Activated CD8-positive, alpha-beta memory T cell treated with anti-CD3 and anti-CD28 coated beads for 36 hours (primary cell): ENCODE measurements at regions not wholly inside any gene's neighbourhood (a gene's known extent, or its start where the extent isn't known, plus 50 kb on each side); places are given as distances from the start of the nearest gene placed in this dataset.

Source experiments
- CTCF ChIA-PET: fragments of 350-600 bp; sonication (Branson Sonifier 250); formaldehyde crosslinking; loops from one replicate; lab custom pipeline; 2021; ENCODE audit warnings: antibody characterized with exemption; lab: Charles Lee
- POLR2A ChIA-PET: fragments of 350-600 bp; sonication (Branson Sonifier 250); formaldehyde crosslinking; loops from one replicate; lab custom pipeline; 2021; ENCODE audit warnings: antibody characterized with exemption; lab: Charles Lee

DNA sequence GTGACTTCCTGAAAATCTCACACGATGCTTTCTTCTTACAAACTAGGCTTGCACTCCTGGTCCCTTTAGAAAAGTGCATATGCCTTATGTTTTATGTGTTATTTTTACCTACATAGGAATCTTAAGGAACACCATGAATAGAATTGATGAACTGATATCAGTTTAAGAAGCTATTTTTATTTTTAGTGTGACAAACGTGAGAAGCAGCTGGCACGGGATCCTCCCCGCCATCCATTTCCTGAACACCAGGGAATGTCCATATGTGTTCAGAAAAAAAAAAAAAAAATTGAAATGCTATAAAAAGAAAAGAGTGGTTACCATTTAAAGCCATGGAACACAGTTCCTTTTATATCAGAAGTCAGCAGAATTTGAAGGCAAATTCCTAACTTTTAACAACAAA lies 1096.1 kb upstream of the PRKX start:
- POLR2A ChIA-PET: no interaction called here

DNA sequence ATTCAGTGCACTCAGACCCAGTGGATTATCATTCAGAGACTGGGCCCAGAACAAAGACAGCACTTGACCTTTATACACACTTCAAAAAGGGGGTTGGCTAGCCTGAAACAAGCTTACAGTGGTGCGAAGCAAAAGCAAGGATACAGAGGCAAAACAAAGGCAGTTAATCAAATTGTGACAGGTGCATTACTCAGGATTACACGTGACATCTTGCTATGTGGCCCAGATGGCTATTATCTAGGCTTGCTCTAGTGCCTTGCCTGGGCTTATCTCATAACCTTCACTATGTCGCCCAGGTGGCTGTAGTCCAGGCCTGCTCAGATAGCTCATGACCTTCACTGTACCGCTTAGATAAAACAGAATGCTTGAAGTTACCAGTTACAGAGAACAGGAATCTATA lies 1092.1 kb upstream of the PRKX start:
- POLR2A ChIA-PET: no interaction called here

More for the DNA sequence above, 1096.1 kb upstream of the PRKX start:
- CTCF ChIA-PET: no interaction called here

DNA sequence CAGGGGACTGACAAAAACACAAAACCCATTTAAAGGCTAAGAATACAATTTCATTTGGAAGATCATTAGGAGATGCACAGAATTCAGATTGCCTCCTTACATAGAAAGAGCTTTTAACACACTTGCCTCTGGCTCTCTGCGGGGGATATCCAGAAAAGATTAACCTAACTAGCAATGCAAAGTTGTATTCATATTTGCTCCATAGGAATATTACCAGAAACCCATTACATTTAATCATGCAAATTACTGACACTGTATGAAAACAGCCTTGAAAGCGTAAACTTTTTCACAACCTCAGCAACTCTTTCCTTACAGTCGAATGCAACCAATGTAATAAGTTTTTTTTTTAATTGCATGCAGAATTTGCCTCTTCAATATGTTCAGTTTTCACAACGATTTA lies 1087.3 kb upstream of the PRKX start:
- CTCF ChIA-PET: no interaction called here
- POLR2A ChIA-PET: no interaction called here

More for the DNA sequence above, 1092.1 kb upstream of the PRKX start:
- CTCF ChIA-PET: no interaction called here

DNA sequence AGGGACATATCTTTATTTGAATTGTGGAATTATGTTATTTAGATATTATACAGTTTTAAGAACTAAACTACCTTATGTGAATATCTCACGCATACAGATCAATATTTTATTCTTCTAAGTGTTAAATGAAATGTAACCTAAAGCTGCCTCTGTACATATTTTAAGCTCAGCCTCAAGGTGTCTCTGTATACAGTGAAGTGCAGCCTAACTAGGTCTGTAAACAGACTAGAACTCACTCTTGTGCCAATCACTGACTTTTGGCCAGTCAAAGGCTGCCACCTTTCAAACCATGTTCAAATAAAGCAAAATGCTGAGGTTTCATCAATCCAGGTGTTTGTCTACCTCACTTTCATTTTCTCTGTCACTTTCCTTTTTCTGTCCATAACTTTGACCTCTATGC lies 1074.5 kb upstream of the PRKX start:
- CTCF ChIA-PET: no interaction called here

DNA sequence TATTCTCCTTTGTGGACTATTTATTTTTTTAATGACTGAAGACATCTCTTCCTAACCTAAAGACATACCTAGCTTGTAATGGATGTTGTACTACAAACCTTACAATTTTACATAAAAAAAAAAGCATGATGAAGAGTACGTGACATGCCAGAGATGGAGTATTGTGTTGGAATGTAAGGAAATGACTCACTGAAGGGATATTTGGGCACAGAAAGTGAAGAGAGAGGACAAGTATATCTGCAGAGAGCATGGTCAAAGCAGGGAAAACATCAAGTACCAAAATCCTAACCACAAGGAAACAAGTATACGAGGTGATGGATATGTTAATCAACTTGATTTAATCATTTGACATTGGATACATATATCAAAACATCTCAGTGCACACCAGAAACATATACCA lies 1051.4 kb upstream of the PRKX start:
- CTCF ChIA-PET: no interaction called here
- POLR2A ChIA-PET: no interaction called here

More for the DNA sequence above, 1074.5 kb upstream of the PRKX start:
- POLR2A ChIA-PET: no interaction called here

DNA sequence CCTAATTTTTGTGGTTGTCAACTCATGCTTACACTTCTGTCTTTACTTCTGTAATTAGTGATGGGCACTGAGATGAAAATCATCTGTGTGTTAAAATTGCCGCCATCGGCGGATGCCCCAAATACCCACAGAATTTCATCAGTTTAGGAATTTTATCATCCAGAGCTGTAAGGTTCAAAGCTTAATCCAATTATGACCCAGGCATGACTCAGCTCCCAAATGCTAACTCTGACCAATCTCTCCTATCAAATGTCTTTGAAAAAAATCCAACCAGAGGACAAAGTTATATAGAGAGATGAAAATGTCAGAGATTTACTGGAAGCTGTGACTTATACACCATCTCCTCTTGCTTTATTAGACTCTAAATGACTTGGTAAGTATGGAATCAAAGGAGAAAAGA lies 1048.7 kb upstream of the PRKX start:
- CTCF ChIA-PET: no interaction called here
- POLR2A ChIA-PET: no interaction called here

DNA sequence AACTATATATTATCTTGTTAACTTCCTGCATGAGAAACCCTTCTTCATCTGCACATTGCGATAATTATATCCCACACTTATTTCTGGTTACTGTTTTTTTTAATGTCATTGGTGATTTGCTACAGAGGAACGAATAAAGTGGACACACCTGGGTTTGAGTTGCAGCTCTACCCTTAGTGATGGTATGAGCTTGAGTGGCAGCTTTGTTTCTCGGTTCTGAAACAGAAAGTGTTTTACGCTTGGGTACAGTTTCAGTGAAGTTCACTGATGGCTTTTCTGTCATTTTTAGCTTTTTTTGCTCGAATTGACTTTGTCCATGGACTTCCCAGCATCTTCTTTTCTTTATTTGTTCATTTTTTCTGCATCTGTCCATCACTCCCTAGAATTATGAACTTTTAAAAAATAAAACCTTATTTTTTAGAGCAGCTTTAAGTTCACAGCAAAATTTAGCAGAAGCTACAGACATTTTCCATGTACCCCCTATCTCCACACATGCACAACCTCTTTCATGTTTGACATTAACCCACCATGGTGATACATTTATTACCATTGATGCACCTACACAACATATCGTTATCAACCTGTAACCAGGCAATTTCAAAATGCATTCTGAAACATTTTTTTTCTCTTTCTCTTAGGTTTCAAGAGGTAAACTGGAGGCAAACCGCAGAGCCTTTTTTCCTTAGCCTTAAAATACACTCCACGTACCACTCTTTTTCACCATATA lies 1041.6 kb upstream of the PRKX start:
- ChIA-PET POLR2A (no interaction called here), CTCF (no interaction called here)

DNA sequence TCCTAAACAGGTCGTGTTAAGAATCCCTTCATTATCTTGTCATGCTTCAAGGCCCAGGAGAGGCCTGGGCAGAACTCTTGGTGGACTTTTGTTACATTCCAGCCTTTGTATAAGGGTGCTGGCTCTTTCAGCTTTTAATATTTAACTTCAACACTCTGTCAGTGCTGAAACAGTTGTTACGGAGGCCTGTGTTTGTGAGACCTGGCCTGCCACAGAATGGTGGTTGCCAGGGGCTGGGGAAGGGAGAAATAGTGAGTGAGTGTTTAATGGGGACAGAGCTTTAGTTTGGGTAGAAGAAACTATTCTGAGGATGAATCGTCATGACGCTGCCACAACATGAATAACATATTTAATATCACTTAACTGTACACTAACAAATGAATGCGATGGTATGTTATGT lies 1027.6 kb upstream of the PRKX start:
- CTCF ChIA-PET: no interaction called here
- POLR2A ChIA-PET: no interaction called here

DNA sequence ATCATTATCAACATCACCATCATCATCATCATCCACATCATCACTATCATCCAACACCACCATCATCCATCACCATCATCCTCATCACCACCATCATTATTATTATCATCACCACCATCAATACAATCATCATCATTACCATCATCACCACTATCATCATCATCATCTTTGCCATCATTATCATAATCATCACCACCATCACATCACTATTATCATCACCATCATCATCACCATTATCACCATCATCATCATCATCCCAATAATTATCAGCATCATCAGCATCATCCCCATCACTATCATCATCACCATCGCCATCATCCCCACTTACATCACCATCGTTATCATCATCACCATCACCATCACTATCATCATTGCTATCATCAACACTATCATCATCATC lies 1021.9 kb upstream of the PRKX start:
- ChIA-PET CTCF (no interaction called here), POLR2A (no interaction called here)

DNA sequence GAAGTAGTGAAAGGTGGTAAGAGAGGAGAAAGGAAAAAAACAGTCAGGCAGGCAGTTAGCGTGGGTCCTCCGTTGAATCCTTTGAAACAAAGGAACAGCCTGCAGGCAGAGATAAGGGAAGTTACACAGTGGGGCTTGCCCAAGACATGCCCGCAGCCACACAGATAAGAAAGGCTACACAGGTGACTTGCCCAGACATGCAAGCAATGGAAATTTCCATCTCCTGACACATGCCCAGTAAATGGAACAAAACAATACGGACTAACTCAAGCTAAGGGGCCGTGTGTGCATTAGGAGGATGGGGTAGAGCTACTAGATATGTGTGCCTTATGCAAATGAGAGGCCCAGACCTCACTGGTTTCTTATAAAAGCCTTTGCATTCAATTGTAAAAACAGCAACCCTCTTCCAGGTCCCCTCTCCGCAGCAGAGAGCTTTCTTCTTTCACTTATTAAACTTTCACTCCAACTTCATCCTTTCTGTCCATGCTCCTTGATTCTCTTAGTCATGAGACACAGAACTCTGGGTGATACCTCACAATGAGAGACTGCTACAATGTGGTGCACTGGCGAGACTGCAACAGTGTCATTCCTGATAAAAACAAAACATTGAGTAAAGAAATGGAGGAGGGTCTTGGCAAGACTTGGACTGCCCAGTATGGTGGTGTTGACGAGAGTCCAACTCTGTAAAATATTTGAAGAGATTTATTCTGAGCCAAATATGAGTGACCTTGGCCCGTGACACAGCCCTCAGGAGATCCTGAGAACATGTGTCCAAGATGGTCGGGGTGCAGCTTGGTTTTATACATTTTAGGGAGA lies 997.4 kb upstream of the PRKX start:
- ChIA-PET CTCF (no interaction called here), POLR2A (no interaction called here)

DNA sequence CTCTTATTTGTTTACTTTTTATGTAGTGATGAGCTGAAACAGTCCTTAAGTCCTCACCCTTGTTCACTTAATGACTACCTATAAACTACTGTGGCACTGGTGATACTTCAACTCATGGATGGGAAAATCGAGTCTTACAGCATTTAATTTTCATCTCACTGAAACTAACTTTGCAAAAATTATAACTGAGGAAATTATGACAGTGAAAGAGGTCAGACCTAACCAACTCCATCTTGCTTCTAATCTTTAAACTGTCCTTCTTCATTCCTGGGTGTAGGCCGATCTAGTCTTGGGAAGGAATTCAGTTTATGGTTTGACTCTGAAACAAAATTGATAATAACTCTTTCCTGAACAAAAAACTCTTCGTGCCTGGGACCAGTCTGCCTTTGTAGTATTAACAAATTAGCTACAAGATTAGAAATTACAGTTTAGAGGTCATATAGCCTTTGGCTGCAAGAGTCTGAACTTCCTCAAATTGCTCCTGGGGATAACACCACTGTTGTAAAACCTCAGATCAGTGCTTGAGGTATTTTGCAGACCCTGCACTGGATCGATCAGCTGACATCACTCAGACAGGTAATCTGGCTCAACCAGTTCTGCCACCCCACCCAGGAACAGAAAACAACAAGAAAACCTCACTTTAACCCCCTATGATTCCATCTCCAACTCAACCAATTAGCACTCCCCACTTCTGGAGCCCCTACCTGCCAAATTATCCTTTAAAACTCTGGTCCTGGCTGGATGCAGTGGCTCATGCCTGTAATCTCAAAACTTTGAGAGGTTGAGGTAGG lies 995.7 kb upstream of the PRKX start:
- ChIA-PET POLR2A (no interaction called here), CTCF (interaction anchor here (0.6 kb wide), 1 partner anchor 10 kb away, joined by 3 read pairs; no protein-coding TSS in a partner anchor)

DNA sequence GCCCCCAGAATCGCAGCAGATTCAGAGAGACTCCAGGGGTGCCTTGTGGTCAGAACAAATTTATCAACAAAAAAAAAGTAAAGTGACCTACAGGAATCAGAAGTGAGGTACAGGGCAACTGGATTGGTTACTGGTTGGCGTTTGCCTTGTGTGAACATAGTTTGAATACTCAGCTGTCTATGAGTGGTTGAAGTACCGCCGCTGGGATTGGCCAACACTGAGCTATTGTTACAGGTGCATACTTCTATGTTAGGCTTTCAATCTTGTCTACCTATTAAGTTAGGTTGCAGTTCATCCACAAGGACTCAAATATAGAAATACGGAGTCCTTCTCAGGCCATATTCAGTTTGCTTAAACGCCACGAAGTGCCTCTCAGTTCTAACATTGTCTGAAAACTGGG lies 993.5 kb upstream of the PRKX start:
- POLR2A ChIA-PET: no interaction called here
- CTCF ChIA-PET: no interaction called here

DNA sequence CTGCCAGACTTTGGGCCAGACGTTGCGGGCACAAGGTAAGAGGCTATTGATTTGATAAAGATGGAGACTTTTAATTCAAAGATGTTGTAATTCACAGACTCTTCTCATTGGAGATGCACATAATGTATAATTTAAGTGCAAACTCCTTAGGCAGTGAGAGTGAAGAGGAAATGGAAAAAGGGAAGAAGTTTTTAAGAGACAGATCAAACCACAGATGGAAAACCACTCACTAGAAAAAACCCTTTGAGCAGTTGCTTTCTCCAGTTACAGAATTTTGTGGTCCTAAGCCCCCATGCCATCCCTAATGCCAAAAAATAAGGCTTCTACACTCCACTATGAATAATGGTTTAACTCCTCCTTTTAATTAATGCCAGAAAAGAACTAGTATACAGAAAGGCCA lies 977.1 kb upstream of the PRKX start:
- POLR2A ChIA-PET: no interaction called here
- CTCF ChIA-PET: no interaction called here

DNA sequence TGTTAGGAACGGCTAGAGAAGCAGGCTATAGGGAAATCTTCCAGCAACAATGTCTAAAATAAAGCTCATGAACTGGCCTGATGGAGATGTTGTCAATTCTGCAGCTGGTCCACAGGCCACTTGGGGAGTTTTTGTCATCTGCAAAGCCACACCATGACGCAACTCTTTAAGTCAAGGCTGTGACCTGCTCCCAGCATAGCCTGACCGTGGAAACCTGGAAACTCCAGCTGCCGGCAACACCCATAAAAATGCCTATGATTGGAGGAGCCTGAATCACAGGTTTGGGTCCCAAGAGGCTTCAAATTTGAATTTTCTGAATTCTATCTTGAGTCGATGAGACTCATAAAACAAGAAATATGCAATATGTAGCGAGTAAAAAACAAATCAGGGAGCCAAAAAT lies 969.2 kb upstream of the PRKX start:
- ChIA-PET CTCF (no interaction called here), POLR2A (no interaction called here)

DNA sequence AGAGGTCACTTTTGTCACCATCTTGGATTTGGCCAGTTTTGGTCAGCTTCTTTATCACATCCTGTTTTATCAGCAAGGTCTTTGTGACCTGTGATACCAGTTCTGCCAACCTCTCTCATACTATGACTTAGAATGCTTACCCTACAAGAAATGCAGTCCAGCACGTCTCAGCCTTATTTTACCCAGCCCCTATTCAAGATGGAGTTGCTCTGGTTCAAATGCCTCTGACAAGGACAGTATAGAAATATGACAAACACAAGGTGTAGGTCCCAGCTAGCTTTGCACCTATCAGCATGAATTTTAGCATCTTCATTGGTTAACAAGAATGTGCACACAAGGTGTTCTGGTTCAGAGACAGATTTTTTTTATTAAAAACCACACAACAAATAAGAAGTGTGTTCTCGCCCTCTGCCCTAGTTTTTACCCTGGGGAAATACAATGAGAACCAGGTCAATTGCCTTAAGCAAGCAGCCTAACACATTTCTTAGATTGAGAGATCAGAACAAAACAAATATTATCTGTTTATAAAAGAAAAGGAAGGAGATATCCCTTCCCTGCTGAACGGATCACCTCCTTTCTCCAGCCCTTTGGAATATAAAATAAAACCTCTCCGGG lies 962.3 kb upstream of the PRKX start:
- CTCF ChIA-PET: no interaction called here
- POLR2A ChIA-PET: no interaction called here

DNA sequence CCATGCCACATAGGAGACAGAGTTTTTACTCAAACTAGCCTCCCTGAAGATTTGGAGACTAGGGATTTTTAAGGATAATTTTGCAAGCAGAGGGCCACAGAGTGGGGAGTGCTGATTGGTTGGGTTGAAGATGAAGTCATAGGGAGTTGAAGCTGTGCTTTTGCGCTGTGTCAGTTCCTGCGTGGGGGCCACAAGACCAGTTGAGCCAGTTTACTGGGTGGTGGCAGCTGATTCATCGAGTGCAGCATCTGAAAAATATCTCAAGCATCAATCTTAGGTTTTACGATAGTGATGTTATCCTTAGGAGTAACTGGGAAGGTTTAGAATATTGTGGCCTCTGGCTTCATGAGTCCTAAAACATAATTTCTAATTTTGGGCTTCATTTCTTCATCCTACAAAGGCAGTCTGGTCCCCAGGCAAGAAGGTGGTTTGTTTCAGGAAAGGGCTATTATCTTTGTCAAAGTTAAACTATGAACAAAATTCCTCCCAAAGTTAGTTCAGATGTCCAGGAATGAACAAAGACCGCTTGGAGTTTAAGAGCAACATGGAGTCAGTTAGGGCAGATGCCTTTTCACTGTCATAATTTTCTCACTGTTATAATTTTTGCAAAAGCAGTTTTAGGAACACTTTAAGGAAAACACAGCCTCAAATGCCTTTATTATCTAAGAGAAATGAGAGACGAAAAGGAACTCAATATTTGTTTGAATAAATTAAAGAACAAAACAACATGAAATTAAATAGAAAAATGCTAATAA lies 960.8 kb upstream of the PRKX start:
- ChIA-PET CTCF (no interaction called here), POLR2A (no interaction called here)

DNA sequence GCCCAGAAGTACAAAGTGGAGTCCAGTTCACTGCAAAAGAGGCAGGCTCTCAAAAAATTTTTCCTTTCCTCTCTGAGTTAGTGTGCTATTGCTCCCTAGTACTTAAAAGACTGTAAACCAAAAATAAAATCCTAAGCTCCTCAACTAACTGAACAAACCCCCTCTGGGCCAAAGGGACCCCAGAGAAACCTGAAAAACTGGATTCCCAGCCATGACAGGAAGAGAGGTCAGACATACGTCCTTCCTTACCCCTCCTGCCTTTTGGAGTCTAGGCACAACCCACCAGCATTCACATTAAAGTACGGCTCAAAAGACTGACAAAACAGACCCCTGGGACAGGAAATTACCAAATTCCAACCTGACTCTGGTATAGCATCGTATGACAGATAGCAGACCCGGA lies 957.9 kb upstream of the PRKX start:
- POLR2A ChIA-PET: no interaction called here
- CTCF ChIA-PET: no interaction called here

DNA sequence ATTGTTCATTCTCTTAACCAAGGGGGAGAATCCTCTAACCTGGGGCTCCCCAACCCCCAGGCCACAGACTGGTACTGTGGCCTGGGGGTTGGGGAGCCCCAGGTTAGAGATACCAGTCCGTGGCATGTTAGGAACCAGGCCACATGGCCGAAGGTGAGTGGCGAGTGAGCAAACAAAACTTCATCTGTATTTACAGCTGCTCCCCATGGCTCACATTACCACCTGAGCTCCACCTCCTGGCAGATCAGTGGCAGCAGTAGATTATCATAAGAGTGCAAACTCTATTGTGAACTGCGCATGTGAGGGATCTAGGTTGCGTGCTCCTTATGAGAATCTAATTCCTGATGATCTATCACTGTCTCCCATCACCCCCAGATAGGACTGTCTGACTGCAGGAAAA lies 957.2 kb upstream of the PRKX start:
- ChIA-PET CTCF (no interaction called here), POLR2A (no interaction called here)

DNA sequence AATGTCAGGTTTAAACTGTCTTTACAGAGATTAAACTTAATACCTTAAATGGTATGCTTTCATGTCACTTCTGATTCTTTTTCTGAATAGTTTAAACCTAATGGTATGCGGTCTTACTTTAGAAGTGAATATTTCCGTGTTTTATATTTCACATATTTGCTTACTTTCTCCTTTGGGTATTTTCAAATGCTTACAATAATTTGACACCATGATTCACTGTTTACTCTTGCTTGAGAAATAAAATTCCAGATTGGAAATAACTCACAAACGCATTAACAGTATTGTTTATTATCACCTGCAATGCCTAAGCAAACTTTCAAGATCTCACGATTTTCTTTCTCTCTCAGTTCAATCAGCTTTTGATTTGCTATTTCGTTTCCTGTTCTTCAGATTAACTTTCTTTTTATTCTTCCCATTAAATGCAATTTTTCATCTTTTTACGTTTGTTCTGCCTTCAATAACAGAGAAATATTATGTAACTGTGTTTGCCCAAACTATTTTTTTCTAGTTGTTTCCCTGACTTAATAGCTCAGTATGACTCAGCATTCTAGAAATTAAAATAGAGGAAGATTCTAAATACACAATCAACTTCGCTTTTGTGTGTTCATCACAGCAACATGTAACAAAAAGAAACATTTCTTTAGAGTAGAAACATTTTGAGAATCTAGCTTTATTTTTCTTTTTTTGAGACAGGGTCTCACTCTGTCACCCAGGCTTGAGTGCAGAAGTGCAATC lies 955.5 kb upstream of the PRKX start:
- ChIA-PET CTCF (no interaction called here), POLR2A (no interaction called here)
